ENCODE measurements at regions not wholly inside any gene's neighbourhood (a gene's known extent, or its start where the extent isn't known, plus 50 kb on each side); places are given as distances from the start of the nearest gene placed in this dataset.
"Not testable (repeated sequence)": the region's sequence is repeated elsewhere in the genome, so short reads cannot be mapped to it uniquely, and the experiment has no call there.

DNA sequence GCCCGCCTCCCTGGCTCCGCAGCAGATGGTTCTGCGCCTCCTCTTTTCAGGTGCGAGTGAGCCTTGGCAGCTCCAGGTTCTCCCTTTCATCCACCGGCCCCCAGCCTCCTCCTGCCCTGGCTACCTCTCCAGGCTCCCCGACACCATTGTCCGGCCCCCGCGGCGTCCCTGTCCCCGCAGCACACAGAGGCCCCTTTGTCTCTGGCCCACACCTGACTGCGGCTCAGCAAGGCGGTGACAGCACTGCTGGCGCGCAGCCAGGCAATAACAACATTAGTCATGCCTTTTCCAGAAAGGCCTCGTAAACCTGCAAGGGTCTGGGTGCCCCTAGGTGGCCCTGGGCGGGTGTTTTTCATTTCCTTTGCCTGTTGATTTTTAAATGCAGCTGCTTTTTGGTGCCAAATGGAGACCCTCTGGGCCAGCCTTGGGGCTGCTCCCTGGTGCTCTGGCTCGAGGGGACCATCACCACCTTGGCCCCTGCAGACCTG, 73.2 kb upstream of the MEDAG start:
- 46% methylated on average over 18 of the region's 18 CpGs; no CpG with 5 or more reads in 1 of the 2 donors for WGBS, 2 donors (ENCODE audit: low coverage in 1 of 2)
- peak; percentile 94 for DNase-seq
- Histone ChIP-seq H3K9me3 (no peaks in the 10 kb centered on the region), H3K36me3 (no peaks in the 10 kb centered on the region), H3K27me3 (no peaks in the 10 kb centered on the region), H3K27ac (peak overlapping the region; percentile 53 to 70 (median 60)), H3K4me3 (no peak overlapping the region), H3K4me1 (peaks cover 5 to 38% (median 23%) of the 10 kb centered on the region in 4 donors)
- in situ Hi-C loops (cut with MboI; ENCODE audit: low pct_ligation_motif_present in 1 of 4, low pct_unique_long_range_greater_than_20kb in 1 of 4, low sequenced_read_pairs in 3 of 4) (loop anchor here in 1 of 4 donors (25.0 kb wide), 1 partner anchor 204 kb away; no protein-coding TSS in a partner anchor), intact Hi-C loops (cut with DNase I; ENCODE audit: low total_unique reads) (no loop called here)
- no peak for TF ChIP-seq EP300 (IDR thresholded peaks at IDR 0.05; ENCODE audit: low read depth)
- no peak for TF ChIP-seq POLR2A (IDR thresholded peaks at IDR 0.05)
- TF ChIP-seq, protein P1, sequence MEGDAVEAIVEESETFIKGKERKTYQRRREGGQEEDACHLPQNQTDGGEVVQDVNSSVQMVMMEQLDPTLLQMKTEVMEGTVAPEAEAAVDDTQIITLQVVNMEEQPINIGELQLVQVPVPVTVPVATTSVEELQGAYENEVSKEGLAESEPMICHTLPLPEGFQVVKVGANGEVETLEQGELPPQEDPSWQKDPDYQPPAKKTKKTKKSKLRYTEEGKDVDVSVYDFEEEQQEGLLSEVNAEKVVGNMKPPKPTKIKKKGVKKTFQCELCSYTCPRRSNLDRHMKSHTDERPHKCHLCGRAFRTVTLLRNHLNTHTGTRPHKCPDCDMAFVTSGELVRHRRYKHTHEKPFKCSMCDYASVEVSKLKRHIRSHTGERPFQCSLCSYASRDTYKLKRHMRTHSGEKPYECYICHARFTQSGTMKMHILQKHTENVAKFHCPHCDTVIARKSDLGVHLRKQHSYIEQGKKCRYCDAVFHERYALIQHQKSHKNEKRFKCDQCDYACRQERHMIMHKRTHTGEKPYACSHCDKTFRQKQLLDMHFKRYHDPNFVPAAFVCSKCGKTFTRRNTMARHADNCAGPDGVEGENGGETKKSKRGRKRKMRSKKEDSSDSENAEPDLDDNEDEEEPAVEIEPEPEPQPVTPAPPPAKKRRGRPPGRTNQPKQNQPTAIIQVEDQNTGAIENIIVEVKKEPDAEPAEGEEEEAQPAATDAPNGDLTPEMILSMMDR (IDR thresholded peaks at IDR 0.05) = no peak
- TF ChIP-seq POLR2AphosphoS5 (IDR thresholded peaks at IDR 0.05) = peak in 2 of 3 donors; percentile 36 to 52

DNA sequence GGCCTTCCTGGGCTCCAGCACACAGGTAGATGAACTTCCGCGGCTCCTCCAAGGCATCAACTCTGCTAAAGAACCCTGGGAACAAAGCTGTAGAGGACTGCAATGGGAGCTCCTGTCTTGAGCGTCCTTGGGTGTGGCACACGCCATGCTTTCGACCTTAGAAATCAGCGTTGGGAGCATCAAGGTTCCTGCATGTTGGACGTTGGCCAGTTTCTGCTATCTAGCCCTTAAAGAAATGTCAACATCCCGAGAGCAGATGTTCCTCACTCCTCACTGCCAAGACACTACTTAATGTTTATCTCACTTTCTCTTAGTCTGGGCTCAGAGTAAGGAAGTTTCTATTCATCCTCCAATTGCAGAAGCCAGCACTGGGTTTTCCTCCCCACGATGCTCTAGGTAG, 70.6 kb upstream of the MEDAG start:
- Histone ChIP-seq H3K9me3 (no peaks in the 10 kb centered on the region), H3K36me3 (no peaks in the 10 kb centered on the region), H3K27me3 (no peaks in the 10 kb centered on the region), H3K27ac (peak overlapping the region in 2 of 4 donors; percentile 32 to 38), H3K4me1 (peaks cover 5 to 38% (median 23%) of the 10 kb centered on the region in 4 donors), H3K4me3 (no peak overlapping the region)
- intact Hi-C loops (cut with DNase I; ENCODE audit: low total_unique reads) = no loop called here
- TF ChIP-seq, protein P1 (IDR thresholded peaks at IDR 0.05) = no peak
- TF ChIP-seq EP300 (IDR thresholded peaks at IDR 0.05; ENCODE audit: low read depth) = no peak
- no peak for TF ChIP-seq POLR2A (IDR thresholded peaks at IDR 0.05)
- peak in 1 of 3 donors; percentile 35 for TF ChIP-seq POLR2AphosphoS5 (IDR thresholded peaks at IDR 0.05)
- 31% methylated on average over 9 of the region's 9 CpGs; no CpG with 5 or more reads in 1 of the 2 donors for WGBS, 2 donors (ENCODE audit: low coverage in 1 of 2)
- DNase-seq = peak; percentile 68
- in situ Hi-C loops (cut with MboI; ENCODE audit: low pct_ligation_motif_present in 1 of 4, low pct_unique_long_range_greater_than_20kb in 1 of 4, low sequenced_read_pairs in 3 of 4) = loop anchor here in 1 of 4 donors (25.0 kb wide), 1 partner anchor 202 kb away; no protein-coding TSS in a partner anchor

DNA sequence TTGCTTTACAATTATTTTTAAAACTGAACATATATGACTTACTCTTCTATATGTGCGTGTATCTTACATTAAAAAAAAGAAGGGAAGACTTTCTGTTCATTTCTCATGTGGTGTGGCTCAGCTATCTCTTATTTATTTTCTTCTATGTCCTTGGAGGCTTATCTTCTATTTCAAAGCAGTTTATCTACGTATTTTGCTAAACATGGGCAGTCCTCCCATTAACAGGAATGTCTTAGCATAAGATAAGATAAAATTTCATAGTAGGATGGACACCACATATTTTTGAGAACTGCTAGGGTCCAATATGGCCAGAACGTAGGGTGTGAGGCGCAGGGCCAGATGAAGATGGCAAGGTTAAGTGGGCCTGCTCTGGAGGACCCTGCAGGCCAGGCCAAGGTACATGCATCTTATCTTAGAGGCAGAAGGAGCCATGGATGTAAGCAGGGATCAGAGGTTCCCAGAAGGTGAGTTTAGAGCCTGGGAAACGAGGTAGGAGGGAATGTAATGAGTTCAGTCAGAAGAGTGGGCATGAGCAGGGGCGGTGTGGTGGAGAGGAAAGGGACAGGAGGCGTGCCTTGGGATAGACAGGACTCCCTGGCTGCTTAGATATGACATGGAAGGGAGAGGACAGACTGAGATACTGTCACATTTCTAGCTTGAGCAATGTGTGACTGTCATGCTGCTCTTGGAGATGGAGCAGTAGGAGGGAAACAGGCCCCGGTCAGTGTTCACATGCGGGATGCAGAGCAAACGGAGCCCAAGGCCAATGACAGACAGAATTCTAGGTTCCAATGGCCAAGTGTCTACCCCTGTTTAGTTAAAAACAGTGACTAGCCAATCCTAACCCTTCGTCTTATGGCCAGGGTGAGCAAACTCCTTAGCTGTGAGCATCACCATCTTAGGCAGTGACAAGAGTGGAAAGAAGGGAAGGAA, 68.6 kb upstream of the MEDAG start:
- intact Hi-C loops (cut with DNase I; ENCODE audit: low total_unique reads) (no loop called here), in situ Hi-C loops (cut with MboI; ENCODE audit: low pct_ligation_motif_present in 1 of 4, low pct_unique_long_range_greater_than_20kb in 1 of 4, low sequenced_read_pairs in 3 of 4) (loop anchor here in 1 of 4 donors (25.0 kb wide), 1 partner anchor 200 kb away; no protein-coding TSS in a partner anchor)
- Histone ChIP-seq H3K27me3 (no peaks in the 10 kb centered on the region), H3K4me1 (peaks cover 5 to 25% (median 19%) of the 10 kb centered on the region in 4 donors), H3K4me3 (no peak overlapping the region), H3K9me3 (no peaks in the 10 kb centered on the region), H3K27ac (no peak overlapping the region), H3K36me3 (no peaks in the 10 kb centered on the region)
- TF ChIP-seq POLR2AphosphoS5 (IDR thresholded peaks at IDR 0.05) (no peak), POLR2A (IDR thresholded peaks at IDR 0.05) (no peak), EP300 (IDR thresholded peaks at IDR 0.05; ENCODE audit: low read depth) (no peak)
- TF ChIP-seq, protein P1 (IDR thresholded peaks at IDR 0.05) = no peak
- DNase-seq = no peak
- WGBS, 2 donors (ENCODE audit: low coverage in 1 of 2) = 88 to 93% methylated on average over 10 to 11 of the region's 11 CpGs

DNA sequence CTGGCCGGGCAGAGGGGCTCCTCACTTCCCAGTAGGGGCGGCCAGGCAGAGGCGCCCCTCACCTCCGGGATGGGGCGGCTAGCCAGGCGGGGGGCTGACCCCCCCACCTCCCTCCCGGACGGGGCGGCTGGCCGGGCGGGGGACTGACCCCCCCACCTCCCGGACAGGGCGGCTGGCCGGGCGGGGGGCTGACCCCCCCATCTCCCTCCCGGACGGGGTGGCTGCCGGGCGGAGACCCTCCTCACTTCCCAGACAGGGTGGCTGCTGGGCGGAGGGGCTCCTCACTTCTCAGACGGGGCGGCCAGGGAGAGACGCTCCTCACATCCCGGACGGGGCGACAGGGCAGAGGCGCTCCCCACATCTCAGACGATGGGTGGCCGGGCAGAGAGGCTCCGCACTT, 66.4 kb upstream of the MEDAG start:
- H3K9me3 ChIP-seq; H3K27me3 ChIP-seq; intact Hi-C loops (cut with DNase I; ENCODE audit: low total_unique reads); H3K4me3 ChIP-seq; DNase-seq; H3K27ac ChIP-seq; H3K36me3 ChIP-seq: not testable (repeated sequence)
- WGBS, 2 donors (ENCODE audit: low coverage in 1 of 2) = 100% methylated on average over 3 of the region's 30 CpGs; no CpG with 5 or more reads in 1 of the 2 donors
- in situ Hi-C loops (cut with MboI; ENCODE audit: low pct_ligation_motif_present in 1 of 4, low pct_unique_long_range_greater_than_20kb in 1 of 4, low sequenced_read_pairs in 3 of 4) = loop anchor here in 1 of 4 donors (25.0 kb wide), 1 partner anchor 198 kb away; no protein-coding TSS in a partner anchor
- peaks cover 0 to 12% (median 10%) of the 10 kb centered on the region in 4 donors for H3K4me1 ChIP-seq

All from transverse colon (tissue), 4 donors.